ENCODE measurements at regions not wholly inside any gene's neighbourhood (a gene's known extent, or its start where the extent isn't known, plus 50 kb on each side); places are given as distances from the start of the nearest gene placed in this dataset.

DNA sequence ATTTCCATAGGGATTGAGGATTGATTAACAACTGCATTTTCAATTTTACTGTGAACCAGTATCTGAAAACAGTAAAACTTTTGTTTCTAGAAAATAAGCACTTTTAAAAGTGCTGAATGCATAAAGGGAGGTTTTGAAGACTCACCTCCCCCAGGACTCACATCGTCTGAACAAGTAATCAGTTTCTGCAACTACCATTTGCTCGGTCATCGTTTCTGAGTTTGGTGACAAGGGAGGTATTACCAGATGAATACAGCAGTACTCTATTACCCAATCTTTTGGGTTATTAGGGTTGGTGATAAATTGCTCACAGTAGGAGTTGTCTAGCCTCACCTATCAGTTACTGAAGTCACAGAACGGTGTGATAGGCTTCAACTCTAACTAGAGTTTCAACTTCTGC is 234.5 kb upstream of the FN1 start:
- no peak for DNase-seq (ENCODE audit: extremely low spot score)
- no peak for TF ChIP-seq NFRKB (IDR thresholded peaks at IDR 0.05)
- no peak for TF ChIP-seq HDGF (IDR thresholded peaks at IDR 0.05; ENCODE audit: borderline replicate concordance)
- TF ChIP-seq, protein P1, sequence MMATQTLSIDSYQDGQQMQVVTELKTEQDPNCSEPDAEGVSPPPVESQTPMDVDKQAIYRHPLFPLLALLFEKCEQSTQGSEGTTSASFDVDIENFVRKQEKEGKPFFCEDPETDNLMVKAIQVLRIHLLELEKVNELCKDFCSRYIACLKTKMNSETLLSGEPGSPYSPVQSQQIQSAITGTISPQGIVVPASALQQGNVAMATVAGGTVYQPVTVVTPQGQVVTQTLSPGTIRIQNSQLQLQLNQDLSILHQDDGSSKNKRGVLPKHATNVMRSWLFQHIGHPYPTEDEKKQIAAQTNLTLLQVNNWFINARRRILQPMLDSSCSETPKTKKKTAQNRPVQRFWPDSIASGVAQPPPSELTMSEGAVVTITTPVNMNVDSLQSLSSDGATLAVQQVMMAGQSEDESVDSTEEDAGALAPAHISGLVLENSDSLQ (IDR thresholded peaks at IDR 0.05) = no peak
- no peak for TF ChIP-seq LEF1 (IDR thresholded peaks at IDR 0.05; ENCODE audit: borderline replicate concordance)
- TF ChIP-seq FOXM1 (IDR thresholded peaks at IDR 0.05; ENCODE audit: borderline replicate concordance) = no peak
- no peak for TF ChIP-seq BHLHE40 (IDR thresholded peaks at IDR 0.05; ENCODE audit: borderline replicate concordance)
- no peak for TF ChIP-seq FOXA1 (IDR thresholded peaks at IDR 0.05)
- POLR2A ChIA-PET = no interaction called here
- CTCF ChIA-PET = no interaction called here

DNA sequence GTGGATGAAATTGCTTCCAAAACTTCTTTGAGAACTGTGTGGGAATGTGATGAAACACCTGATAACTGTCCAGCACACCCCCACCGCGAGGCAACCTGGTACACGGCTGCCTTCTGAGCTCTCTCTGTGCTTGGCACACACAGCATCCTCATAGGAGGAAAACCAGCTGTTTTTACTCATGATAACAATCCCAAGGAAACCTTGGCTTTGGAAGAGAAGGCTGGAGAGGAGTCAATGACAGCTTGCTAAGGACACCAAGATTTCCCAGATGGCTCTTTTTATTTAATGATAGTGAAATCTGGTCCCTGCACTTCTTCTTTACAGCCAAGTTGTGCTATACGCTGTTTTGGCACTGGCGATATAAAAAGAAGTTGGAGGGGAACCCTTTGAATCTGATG is 232.5 kb upstream of the FN1 start:
- no peak for DNase-seq (ENCODE audit: extremely low spot score)
- TF ChIP-seq BHLHE40 (IDR thresholded peaks at IDR 0.05; ENCODE audit: borderline replicate concordance) (no peak), FOXA1 (IDR thresholded peaks at IDR 0.05) (no peak), CTBP1 (IDR thresholded peaks at IDR 0.05; ENCODE audit: borderline replicate concordance) (no peak), LEF1 (IDR thresholded peaks at IDR 0.05; ENCODE audit: borderline replicate concordance) (no peak), TARDBP (IDR thresholded peaks at IDR 0.05) (no peak), L3MBTL2 (conservative IDR thresholded peaks at IDR 0.05) (no peak)
- TF ChIP-seq, protein P1 (IDR thresholded peaks at IDR 0.05) = no peak
- CTCF ChIA-PET = no interaction called here
- POLR2A ChIA-PET = no interaction called here

DNA sequence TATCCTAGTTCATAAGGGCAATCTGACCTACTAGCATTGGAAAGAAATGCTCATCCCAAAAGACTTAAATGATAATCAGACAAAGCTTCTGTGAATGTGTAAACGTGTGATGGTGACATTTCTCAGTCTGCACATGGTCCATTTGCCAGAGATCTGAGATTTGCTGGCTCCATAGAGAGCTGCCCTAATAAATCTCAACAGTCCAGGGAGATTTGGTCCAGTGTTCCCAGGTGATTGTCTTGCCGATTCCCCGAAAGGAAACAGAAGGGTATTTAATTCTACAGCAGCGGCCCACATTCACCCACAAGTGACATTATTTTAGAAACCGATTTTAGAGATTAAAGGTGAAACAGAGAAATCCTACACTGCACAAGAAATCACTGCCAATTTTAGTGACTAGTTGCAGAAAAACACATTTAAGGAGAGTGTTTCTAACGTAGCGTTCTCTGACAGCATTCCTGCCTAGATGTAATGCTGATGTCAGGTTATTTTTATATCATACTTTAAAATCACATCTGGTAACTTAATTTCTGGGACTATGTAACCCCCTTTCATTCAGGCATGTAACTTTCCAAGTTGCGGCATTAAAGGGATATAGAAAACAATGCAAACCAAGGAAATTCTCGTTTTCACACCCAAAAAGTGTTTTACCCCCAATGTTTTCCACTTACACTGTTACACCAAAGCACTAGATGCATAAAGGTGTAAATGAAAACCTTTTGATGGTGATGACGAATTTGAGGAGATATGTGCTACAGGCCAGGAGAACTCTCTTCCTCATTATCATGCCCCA is 231.9 kb upstream of the FN1 start:
- POLR2A ChIA-PET = no interaction called here

DNA sequence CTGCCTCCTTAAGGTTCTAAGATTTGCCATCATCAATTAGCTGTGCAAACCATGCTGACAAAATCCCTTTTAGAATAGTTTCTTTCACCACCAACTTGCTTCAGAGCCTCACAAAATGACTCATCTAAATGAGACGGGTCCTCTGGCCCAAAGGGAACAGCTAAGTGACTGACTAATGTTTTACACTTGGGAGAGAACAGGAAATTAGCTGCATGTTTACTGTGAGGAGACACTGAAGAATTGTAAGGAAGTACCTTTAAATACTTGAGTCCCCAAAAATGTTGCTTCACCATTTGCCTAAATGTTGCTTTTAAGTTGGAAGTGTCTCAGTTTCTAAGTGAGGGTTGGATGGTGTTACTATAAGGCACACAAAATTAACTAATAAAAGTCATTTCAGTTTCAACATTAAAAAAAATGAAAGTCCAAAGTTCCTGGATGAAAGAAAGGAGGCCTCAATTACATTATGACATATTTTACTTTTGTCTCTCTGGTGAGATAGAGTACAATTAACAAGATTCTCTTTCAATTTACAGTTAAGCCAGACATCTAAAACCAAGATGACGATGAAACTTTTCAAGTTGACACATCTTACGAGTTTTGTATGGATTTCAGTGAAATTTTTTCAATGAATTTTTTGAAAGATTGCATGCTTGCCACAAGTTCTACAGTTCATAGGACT is 229.1 kb upstream of the FN1 start:
- DNase-seq (ENCODE audit: extremely low spot score) = no peak
- POLR2A ChIA-PET = no interaction called here
- CTCF ChIA-PET = no interaction called here
- TF ChIP-seq CTBP1 (IDR thresholded peaks at IDR 0.05; ENCODE audit: borderline replicate concordance) (no peak), L3MBTL2 (conservative IDR thresholded peaks at IDR 0.05) (no peak), SP1 (IDR thresholded peaks at IDR 0.05) (no peak), ELF4 (IDR thresholded peaks at IDR 0.05) (no peak)

More for the DNA sequence above, 231.9 kb upstream of the FN1 start:
- TF ChIP-seq ELF4 (IDR thresholded peaks at IDR 0.05) (no peak), HDGF (IDR thresholded peaks at IDR 0.05; ENCODE audit: borderline replicate concordance) (no peak), TARDBP (IDR thresholded peaks at IDR 0.05) (no peak), L3MBTL2 (conservative IDR thresholded peaks at IDR 0.05) (no peak), SP1 (IDR thresholded peaks at IDR 0.05) (no peak)
- no peak for DNase-seq (ENCODE audit: extremely low spot score)
- CTCF ChIA-PET = no interaction called here

DNA sequence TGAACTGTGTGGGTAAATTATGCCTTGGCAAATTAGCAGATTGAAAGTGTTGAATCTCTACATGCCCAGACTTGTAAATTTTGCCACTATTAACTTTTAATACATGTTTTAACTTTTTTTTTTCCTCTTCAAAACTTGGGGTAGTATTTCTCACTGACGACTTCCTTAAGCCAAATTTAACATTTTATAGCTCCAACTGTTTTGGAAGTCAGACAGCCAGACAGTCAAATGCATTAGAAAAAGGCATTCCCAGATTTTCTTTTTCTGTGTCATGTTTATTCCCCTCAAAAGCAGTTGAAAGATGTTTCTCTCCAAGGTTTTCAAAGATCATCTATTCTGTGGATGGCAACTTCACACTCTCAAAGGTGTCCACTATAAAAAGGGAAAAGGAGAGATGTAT is 226.8 kb upstream of the FN1 start:
- POLR2A ChIA-PET = no interaction called here

DNA sequence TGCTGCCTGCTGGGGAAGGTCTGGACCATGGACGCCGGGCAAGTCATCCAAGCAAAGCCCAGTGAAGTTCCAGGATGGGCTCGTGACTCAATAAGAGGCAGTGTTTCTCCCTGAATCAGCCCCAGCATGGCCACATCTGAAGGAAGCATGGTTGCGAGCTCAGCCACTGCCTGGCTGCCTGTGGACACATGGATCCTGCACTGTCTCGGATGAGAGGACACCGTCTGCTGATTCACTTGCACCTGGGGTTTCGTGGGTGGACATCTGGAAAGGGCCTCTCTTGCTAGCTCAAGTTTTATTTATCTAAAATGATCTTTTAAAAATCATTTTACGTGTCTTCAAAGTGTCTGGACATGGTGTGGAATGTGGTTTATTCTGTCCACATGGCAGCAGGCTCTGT is 224.8 kb upstream of the FN1 start:
- CTCF ChIA-PET = no interaction called here
- POLR2A ChIA-PET = no interaction called here
- TF ChIP-seq, protein P1 (IDR thresholded peaks at IDR 0.05) = no peak
- no peak for TF ChIP-seq ARNT (IDR thresholded peaks at IDR 0.05)
- no peak for TF ChIP-seq SUZ12 (IDR thresholded peaks at IDR 0.05)
- TF ChIP-seq HDGF (IDR thresholded peaks at IDR 0.05; ENCODE audit: borderline replicate concordance) = no peak
- no peak for TF ChIP-seq ZNF384 (IDR thresholded peaks at IDR 0.05)
- TF ChIP-seq CTBP1 (IDR thresholded peaks at IDR 0.05; ENCODE audit: borderline replicate concordance) = no peak
- no peak for TF ChIP-seq SP1 (IDR thresholded peaks at IDR 0.05)
- TF ChIP-seq FOXM1 (IDR thresholded peaks at IDR 0.05; ENCODE audit: borderline replicate concordance) = no peak
- no peak for DNase-seq (ENCODE audit: extremely low spot score)

More for the DNA sequence above, 226.8 kb upstream of the FN1 start:
- TF ChIP-seq FOXM1 (IDR thresholded peaks at IDR 0.05; ENCODE audit: borderline replicate concordance) = no peak
- TF ChIP-seq ELF4 (IDR thresholded peaks at IDR 0.05) = no peak
- TF ChIP-seq, protein P1 (IDR thresholded peaks at IDR 0.05) = no peak
- no peak for TF ChIP-seq FOXA1 (IDR thresholded peaks at IDR 0.05)
- no peak for TF ChIP-seq SP1 (IDR thresholded peaks at IDR 0.05)
- TF ChIP-seq NFRKB (IDR thresholded peaks at IDR 0.05) = no peak
- TF ChIP-seq CTBP1 (IDR thresholded peaks at IDR 0.05; ENCODE audit: borderline replicate concordance) = no peak
- no peak for TF ChIP-seq ARNT (IDR thresholded peaks at IDR 0.05)
- TF ChIP-seq L3MBTL2 (conservative IDR thresholded peaks at IDR 0.05) = no peak
- no peak for TF ChIP-seq ZNF384 (IDR thresholded peaks at IDR 0.05)
- no peak for TF ChIP-seq TARDBP (IDR thresholded peaks at IDR 0.05)
- no peak for TF ChIP-seq HDGF (IDR thresholded peaks at IDR 0.05; ENCODE audit: borderline replicate concordance)
- TF ChIP-seq LEF1 (IDR thresholded peaks at IDR 0.05; ENCODE audit: borderline replicate concordance) = no peak
- TF ChIP-seq BHLHE40 (IDR thresholded peaks at IDR 0.05; ENCODE audit: borderline replicate concordance) = no peak
- no peak for TF ChIP-seq FOXK2 (IDR thresholded peaks at IDR 0.05)
- TF ChIP-seq SUZ12 (IDR thresholded peaks at IDR 0.05) = no peak
- DNase-seq (ENCODE audit: extremely low spot score) = no peak
- CTCF ChIA-PET = no interaction called here

Measured in HEK293T (cell line).